ENCODE measurements at regions not wholly inside any gene's neighbourhood (a gene's known extent, or its start where the extent isn't known, plus 50 kb on each side); places are given as distances from the start of the nearest gene placed in this dataset.

DNA sequence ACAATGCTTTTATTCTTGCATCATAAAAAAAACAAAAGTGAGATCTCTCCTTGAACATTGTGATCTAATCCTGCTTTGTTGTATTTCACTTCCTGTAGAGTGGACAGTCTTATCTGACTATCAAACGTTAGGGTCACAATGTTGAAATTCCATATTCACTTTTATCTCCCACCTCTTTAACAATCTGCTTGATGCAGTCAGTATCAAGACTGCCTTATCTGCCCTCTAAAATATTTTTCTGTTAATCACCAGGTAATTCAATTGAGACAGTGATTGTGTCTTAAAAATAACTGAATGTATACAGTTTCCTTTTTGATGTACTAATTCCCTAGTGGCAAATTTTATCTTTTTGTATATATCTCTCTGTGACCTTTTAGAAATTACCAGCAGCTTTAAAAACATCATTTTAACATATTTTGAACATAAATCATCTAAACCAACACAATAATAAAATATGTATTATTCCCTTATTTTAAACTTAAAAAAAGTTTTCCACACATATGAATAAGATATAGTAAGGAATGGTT is 143.1 kb upstream of the MPPED2 start:
- H3K27me3 Mint-ChIP-seq = no peaks in the 10 kb centered on the region

GRCh38 chr11:30725645-30726195 is 139.6 kb upstream of the MPPED2 start:
- Mint-ChIP-seq H3K4me1 (ENCODE audit: low read depth) (no peaks in the 10 kb centered on the region), H3K9me3 (peaks cover 2% of the 10 kb centered on the region), H3K27ac (no peak overlapping the region), H3K27me3 (no peaks in the 10 kb centered on the region), H3K36me3 (no peaks in the 10 kb centered on the region), H3K4me3 (no peak overlapping the region)
- POLR2A ChIA-PET = no interaction called here
- DNase-seq = no peak
- CTCF ChIA-PET = no interaction called here
- intact Hi-C loops (cut with micrococcal nuclease) = no loop called here

More for the DNA sequence above, 143.1 kb upstream of the MPPED2 start:
- no peak for DNase-seq
- H3K9me3 Mint-ChIP-seq = no peaks in the 10 kb centered on the region
- POLR2A ChIA-PET = no interaction called here
- no peaks in the 10 kb centered on the region for H3K4me1 Mint-ChIP-seq (ENCODE audit: low read depth)
- CTCF ChIA-PET = no interaction called here
- no peak overlapping the region for H3K4me3 Mint-ChIP-seq
- no peak overlapping the region for H3K27ac Mint-ChIP-seq
- no peaks in the 10 kb centered on the region for H3K36me3 Mint-ChIP-seq
- intact Hi-C loops (cut with micrococcal nuclease) = no loop called here

DNA sequence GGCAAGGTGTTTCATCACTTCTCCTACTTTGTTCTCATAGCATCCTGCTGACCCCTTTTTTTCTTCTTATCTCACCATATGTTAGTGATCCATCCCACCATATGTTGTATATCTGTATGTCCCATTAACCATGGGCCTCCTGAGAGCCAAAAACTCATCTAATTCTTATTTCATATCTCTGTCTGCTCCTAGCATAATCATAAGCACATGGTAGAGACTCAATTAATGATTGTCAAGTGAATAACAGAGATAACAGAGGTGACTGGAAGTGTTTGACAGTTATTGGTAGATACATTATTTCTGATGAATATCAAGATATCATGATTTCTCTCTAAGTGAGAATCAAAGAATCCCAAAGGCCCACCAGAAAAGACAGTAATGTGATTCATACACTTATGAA is 138.1 kb upstream of the MPPED2 start:
- intact Hi-C loops (cut with micrococcal nuclease) = no loop called here
- Mint-ChIP-seq H3K4me3 (no peak overlapping the region), H3K36me3 (no peaks in the 10 kb centered on the region), H3K27me3 (no peaks in the 10 kb centered on the region), H3K9me3 (peaks cover 2% of the 10 kb centered on the region), H3K27ac (no peak overlapping the region), H3K4me1 (ENCODE audit: low read depth) (no peaks in the 10 kb centered on the region)
- ChIA-PET CTCF (no interaction called here), POLR2A (no interaction called here)
- DNase-seq = no peak

DNA sequence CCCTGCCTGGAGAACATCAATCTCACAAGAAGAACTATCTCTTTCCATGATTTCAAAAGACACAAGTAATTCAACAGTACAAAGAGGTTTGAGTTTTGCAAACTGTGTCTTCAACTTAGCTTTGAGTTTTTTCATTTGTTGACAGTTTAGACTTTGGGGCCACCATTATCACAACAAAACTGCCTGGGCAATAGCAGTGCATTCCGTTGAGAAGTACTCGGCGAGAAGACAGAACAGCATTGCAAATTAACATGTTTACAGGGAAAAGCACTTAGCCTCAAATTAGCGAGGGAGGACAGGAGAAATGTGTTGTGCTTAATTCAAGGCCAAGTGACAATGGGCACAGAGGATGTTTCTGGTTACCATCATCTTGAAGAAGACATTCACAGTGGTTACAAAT is 133.2 kb upstream of the MPPED2 start:
- Mint-ChIP-seq H3K27me3 (no peaks in the 10 kb centered on the region), H3K9me3 (peaks cover 2% of the 10 kb centered on the region), H3K4me3 (no peak overlapping the region), H3K36me3 (no peaks in the 10 kb centered on the region), H3K27ac (no peak overlapping the region), H3K4me1 (ENCODE audit: low read depth) (no peaks in the 10 kb centered on the region)
- DNase-seq = no peak
- POLR2A ChIA-PET = no interaction called here
- intact Hi-C loops (cut with micrococcal nuclease) = no loop called here
- CTCF ChIA-PET = no interaction called here

- no peak overlapping the region for H3K4me3 Mint-ChIP-seq
- no peaks in the 10 kb centered on the region for H3K4me1 Mint-ChIP-seq (ENCODE audit: low read depth)
- CTCF ChIA-PET = no interaction called here
- H3K36me3 Mint-ChIP-seq = no peaks in the 10 kb centered on the region
- no peak for DNase-seq
- no peak overlapping the region for H3K27ac Mint-ChIP-seq
- H3K27me3 Mint-ChIP-seq = no peaks in the 10 kb centered on the region
- intact Hi-C loops (cut with micrococcal nuclease) = no loop called here
- peaks cover under 1% of the 10 kb centered on the region for H3K9me3 Mint-ChIP-seq
- POLR2A ChIA-PET = no interaction called here
Observed at GRCh38 chr11:30717641-30718040, 131.5 kb upstream of the MPPED2 start.

DNA sequence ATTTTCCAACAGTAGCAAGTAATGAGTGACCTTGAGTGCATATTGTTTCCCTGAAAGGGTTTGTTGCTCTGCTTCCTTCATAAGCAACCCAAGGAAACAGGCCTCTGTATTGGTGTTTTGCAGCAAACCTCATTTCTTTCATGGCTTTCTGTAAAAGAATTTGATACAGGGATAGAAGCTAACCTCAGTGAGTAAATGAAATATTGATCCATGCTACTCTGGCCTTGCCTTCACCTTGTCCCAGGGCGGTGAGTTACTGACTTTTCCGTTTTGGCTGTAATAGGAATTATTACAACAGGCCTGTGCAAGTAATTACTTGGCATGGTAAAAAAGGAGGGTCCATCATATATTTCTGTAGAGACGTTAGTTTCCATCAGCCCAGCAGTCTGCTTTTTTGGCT is 130.9 kb upstream of the MPPED2 start:
- no peak for DNase-seq
- Mint-ChIP-seq H3K27ac (no peak overlapping the region), H3K4me3 (no peak overlapping the region), H3K36me3 (no peaks in the 10 kb centered on the region), H3K4me1 (ENCODE audit: low read depth) (no peaks in the 10 kb centered on the region), H3K27me3 (no peaks in the 10 kb centered on the region), H3K9me3 (no peaks in the 10 kb centered on the region)
- POLR2A ChIA-PET = no interaction called here
- intact Hi-C loops (cut with micrococcal nuclease) = no loop called here
- CTCF ChIA-PET = no interaction called here

- CTCF ChIA-PET = no interaction called here
- DNase-seq = no peak
- no peaks in the 10 kb centered on the region for H3K9me3 Mint-ChIP-seq
- H3K27me3 Mint-ChIP-seq = no peaks in the 10 kb centered on the region
- intact Hi-C loops (cut with micrococcal nuclease) = no loop called here
- H3K36me3 Mint-ChIP-seq = no peaks in the 10 kb centered on the region
- no peak overlapping the region for H3K4me3 Mint-ChIP-seq
- H3K4me1 Mint-ChIP-seq (ENCODE audit: low read depth) = no peaks in the 10 kb centered on the region
- H3K27ac Mint-ChIP-seq = no peak overlapping the region
- POLR2A ChIA-PET = no interaction called here
Observed at GRCh38 chr11:30712749-30713148, 126.6 kb upstream of the MPPED2 start.

GRCh38 chr11:30710221-30710620 is 124.1 kb upstream of the MPPED2 start:
- intact Hi-C loops (cut with micrococcal nuclease) = no loop called here
- Mint-ChIP-seq H3K27ac (no peak overlapping the region), H3K4me3 (no peak overlapping the region), H3K36me3 (no peaks in the 10 kb centered on the region), H3K4me1 (ENCODE audit: low read depth) (no peaks in the 10 kb centered on the region), H3K27me3 (no peaks in the 10 kb centered on the region), H3K9me3 (peaks cover 3% of the 10 kb centered on the region)
- ChIA-PET POLR2A (no interaction called here), CTCF (no interaction called here)
- DNase-seq = no peak

DNA sequence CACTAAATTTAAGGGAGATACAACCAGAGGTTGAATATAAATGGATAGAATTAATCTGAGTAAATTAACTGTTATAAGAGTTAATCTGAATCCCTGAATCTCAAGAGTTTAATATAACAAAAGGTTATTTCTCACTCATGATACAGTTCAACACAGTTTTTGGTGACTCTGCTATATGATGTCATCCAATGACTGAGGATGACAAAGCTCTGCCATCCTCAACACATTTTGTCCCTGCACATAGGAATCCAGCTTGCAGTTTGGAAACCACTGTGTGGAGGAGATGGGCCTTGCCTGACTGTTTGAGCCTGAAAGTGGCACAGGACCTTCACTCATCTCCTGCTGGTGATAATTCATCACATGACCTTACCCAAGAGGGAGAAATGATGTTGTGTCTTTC is 121.0 kb upstream of the MPPED2 start:
- POLR2A ChIA-PET = no interaction called here
- intact Hi-C loops (cut with micrococcal nuclease) = no loop called here

GRCh38 chr11:30705913-30706675 is 119.9 kb upstream of the MPPED2 start:
- DNase-seq = no peak
- Mint-ChIP-seq H3K27ac (no peak overlapping the region), H3K9me3 (peaks cover 3% of the 10 kb centered on the region), H3K4me1 (ENCODE audit: low read depth) (no peaks in the 10 kb centered on the region), H3K4me3 (no peak overlapping the region), H3K27me3 (no peaks in the 10 kb centered on the region), H3K36me3 (no peaks in the 10 kb centered on the region)
- intact Hi-C loops (cut with micrococcal nuclease) = no loop called here
- ChIA-PET CTCF (no interaction called here), POLR2A (no interaction called here)

More for the DNA sequence above, 121.0 kb upstream of the MPPED2 start:
- H3K9me3 Mint-ChIP-seq = peaks cover 3% of the 10 kb centered on the region
- CTCF ChIA-PET = no interaction called here
- no peak for DNase-seq
- no peaks in the 10 kb centered on the region for H3K27me3 Mint-ChIP-seq
- H3K36me3 Mint-ChIP-seq = no peaks in the 10 kb centered on the region
- H3K4me1 Mint-ChIP-seq (ENCODE audit: low read depth) = no peaks in the 10 kb centered on the region
- H3K27ac Mint-ChIP-seq = no peak overlapping the region
- H3K4me3 Mint-ChIP-seq = no peak overlapping the region

- ChIA-PET CTCF (no interaction called here), POLR2A (no interaction called here)
- Mint-ChIP-seq H3K27ac (no peak overlapping the region), H3K36me3 (no peaks in the 10 kb centered on the region), H3K4me1 (ENCODE audit: low read depth) (no peaks in the 10 kb centered on the region), H3K4me3 (no peak overlapping the region), H3K27me3 (no peaks in the 10 kb centered on the region), H3K9me3 (peaks cover 5% of the 10 kb centered on the region)
- intact Hi-C loops (cut with micrococcal nuclease) = no loop called here
- DNase-seq = no peak
Observed at GRCh38 chr11:30698425-30698824, 112.3 kb upstream of the MPPED2 start.

GRCh38 chr11:30697032-30697431 is 110.9 kb upstream of the MPPED2 start:
- Mint-ChIP-seq H3K27me3 (no peaks in the 10 kb centered on the region), H3K4me3 (no peak overlapping the region), H3K9me3 (peaks cover 5% of the 10 kb centered on the region), H3K36me3 (no peaks in the 10 kb centered on the region), H3K27ac (no peak overlapping the region), H3K4me1 (ENCODE audit: low read depth) (no peaks in the 10 kb centered on the region)
- POLR2A ChIA-PET = no interaction called here
- intact Hi-C loops (cut with micrococcal nuclease) = no loop called here
- CTCF ChIA-PET = no interaction called here
- no peak for DNase-seq

DNA sequence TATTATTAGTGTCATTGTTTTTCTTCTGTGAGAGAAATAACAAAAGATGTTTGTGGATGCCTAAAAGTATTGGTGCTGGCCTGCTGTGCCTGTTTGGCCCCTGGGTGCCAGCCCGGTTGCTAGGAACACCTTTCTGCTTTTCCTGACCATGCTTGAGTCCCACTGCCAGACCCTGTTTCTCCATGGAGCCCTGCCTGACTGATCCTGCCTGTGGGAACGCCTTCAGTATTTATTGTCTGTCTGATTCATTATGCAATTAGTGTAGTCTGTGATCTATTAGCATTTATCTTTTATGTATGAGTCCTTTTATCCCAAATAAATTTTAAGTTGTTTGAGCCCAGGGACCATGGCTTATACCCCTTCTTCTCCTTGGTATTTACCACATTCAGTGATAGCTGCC is 98.6 kb upstream of the MPPED2 start:
- no peak overlapping the region for H3K4me3 Mint-ChIP-seq
- no peak overlapping the region for H3K27ac Mint-ChIP-seq
- ChIA-PET POLR2A (no interaction called here), CTCF (no interaction called here)
- H3K9me3 Mint-ChIP-seq = peaks cover 5% of the 10 kb centered on the region
- H3K4me1 Mint-ChIP-seq (ENCODE audit: low read depth) = no peaks in the 10 kb centered on the region
- no peak for DNase-seq
- H3K27me3 Mint-ChIP-seq = no peaks in the 10 kb centered on the region
- no peaks in the 10 kb centered on the region for H3K36me3 Mint-ChIP-seq
- intact Hi-C loops (cut with micrococcal nuclease) = no loop called here

Measured in activated CD4-positive, alpha-beta memory T cell treated with anti-CD3 and anti-CD28 coated beads for 36 hours (primary cell).